ACHN (cell line): ENCODE measurements at regions not wholly inside any gene's neighbourhood (a gene's known extent, or its start where the extent isn't known, plus 50 kb on each side); places are given as distances from the start of the nearest gene placed in this dataset.

Experiments used
- DNase-seq: peaks from one replicate; pipeline ENCODE4 v3.0.0-alpha.2; 2015
- in situ Hi-C: cut with HindIII; loops from 2 replicates; pipeline ENCODE4 v1.10.0; 2017; ENCODE audit warnings: low sequenced_read_pairs, low pct_ligation_motif_present, low pct_unique_long_range_greater_than_20kb

DNA sequence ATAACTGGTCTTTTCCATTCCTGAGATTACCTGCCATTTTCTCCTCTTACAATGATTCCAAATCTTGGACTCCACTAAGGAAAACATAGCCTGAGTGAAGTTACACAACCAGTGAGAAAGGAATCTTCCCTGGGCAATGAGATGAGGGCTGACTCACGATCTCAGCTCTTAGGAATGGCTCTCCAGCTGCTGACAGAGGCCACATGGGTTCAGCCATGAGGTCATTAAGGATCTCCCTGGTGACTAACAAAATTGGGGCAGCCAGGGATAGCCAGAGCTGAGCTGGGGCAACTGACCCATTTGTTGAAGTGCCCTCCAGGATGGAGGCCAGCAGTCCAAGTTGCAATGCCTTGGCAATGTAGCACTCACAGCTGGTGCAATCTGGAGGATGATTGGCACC, 78.7 kb upstream of the MKLN1 start:
- in situ Hi-C loops, result no loop called here
- peak; percentile 98 for DNase-seq

DNA sequence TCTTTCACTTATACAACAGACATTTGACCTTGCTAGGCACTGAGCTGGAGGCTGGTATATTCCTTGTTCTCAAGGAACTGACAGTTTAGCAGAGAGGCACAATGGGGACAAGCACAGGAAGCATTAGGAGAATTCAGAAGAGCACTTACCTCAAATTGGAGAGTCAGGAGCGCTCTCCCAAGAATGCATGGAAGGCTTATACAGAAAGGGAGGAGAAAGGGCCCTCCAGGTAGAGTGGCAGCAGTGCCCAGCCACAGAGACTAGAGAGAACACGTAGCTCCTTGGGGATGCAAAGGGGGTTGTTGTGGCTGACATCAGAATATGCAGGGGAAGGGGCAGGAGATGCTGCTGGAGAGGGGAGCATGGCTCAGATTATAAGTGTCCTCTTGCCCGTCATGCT, 78.2 kb upstream of the MKLN1 start:
- in situ Hi-C loops, result no loop called here
- no peak for DNase-seq

DNA sequence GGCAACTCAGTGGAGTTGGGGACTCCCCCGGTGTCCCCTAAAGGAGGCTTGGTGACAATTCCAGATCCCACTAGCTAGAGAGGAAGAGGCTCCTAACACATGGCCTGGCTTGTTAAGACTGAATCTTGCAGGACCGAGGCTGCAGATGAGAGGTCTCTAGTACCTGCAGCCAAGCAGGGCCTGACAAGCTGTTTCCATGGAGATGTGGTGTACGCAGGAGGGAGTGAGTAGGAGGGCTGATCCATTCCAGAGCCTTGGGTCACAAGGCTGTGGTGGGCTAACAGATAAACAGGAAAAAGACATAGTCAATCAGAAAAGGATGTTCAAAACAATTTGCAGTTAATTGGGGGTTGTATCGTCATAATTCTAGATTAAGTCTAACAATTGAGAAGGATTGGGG, 77.3 kb upstream of the MKLN1 start:
- in situ Hi-C loops, result no loop called here
- no peak for DNase-seq

DNA sequence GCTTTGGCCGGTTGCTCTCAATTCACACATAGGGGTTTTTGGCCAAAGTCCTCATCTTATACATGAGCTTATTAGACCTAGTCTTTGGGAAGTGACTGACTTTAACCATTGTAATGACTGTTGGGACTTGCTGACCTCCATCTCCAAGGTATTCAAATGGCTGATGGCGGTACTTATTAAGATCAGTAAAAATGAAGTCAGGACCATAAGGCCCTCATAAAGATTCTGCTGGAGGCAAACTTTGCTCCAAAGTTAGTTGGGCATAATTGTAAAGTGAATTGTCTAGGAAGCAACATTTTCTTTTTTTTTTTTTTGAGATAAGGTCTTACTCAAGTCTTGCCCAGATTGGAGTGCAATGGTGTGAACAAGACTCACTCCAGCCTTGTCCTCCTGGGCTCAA, 76.3 kb upstream of the MKLN1 start:
- in situ Hi-C loops, result no loop called here
- DNase-seq, result no peak

DNA sequence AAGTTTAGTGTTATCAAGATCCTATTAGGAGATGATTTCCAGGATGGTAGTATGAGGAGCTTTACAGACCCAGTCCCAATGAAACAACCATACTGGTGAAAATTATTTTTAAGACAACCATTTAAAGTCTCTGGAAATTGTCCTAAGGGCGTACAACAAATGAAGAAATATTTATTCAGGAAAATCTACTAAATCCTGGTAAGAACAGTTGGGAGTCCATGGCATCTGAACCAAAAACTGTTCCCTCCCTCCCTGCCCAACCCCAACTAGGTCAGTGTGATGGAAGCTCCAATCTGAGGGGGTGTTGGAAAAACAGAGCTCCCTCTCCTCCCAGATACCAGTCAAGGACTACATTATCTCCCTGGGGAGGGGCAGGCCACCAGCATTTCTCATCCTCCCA, 74.7 kb upstream of the MKLN1 start:
- in situ Hi-C loops, result no loop called here
- DNase-seq, result no peak

DNA sequence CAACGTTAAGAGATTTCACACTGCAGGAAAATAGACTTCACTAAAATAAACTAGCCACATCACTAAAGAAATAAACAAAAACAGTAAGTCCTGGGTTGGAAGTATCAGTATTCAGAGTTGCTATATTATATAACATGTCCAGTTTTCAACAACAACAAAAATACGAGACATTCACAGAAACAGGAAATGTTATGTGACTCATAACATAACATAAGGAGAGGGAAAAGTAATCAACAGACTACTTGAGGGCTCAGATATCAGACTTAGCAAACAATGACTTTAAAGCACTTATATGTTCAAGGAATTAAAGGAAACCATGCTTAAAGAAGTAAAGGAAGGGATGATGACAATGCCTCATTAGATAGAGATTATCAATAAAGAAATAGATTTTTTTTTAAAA, 73.5 kb upstream of the MKLN1 start:
- no peak for DNase-seq
- in situ Hi-C loops, result no loop called here

DNA sequence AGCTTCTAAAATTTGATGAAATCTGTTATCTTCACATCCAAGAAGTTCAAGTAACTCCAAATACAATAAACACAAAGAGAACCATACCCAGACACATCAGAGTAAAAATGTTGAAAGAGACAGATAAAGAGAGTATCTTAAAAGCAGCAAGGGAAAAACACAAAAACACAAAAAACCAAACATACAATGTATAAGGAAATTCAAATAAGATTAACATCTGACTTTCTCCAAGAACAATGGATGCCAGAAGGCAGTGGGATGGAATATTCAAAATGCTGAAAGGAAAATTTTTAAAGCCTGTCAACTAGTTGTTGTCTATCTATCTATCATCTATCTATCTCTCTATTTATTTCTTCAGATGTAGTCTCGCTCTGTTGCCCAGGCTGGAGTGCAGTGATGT, 72.4 kb upstream of the MKLN1 start:
- DNase-seq, result peak; percentile 29
- in situ Hi-C loops, result no loop called here

DNA sequence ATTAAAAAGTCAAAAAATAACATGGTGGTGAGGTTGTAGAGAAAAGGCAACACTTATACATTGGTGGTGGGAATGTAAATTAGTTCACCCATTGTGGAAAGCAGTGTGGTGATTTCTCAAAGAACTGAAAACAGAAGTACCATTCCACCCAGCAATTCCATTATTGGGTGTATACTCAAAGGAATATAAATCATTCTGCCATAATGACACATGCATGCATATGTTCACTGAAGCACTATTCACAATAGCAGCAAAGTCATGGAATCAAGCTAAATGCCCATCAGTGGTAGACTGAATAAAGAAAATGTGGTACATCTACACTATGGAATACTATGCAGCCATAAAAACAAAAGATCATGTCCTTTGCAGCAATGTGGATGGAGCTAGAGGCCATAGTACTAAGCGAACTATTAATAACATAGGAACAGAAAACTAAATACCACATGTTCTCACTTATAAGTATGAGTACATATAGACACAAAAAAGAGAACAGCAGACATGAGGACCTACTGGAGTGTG, 66.1 kb upstream of the MKLN1 start:
- in situ Hi-C loops, result no loop called here
- DNase-seq, result no peak

DNA sequence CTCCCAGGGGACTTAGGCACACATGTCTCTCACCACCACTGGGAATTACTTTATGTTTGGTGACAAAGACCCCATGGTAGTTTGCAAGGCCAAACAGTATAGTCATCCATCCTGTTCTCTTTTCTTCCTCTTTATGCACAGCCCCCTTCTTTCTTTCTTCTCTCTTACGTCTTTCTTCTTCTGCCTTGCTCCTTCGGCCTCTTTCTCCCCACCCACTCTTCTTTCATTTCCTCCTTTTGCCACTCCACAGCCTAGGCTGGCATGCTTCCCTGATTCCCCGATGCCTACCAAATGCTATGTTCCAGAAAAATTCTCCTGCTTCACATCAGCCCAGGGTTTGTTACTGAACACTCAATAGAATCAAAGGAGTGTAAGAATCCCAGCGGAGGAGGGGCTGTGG, 62.4 kb upstream of the MKLN1 start:
- in situ Hi-C loops, result no loop called here
- DNase-seq, result no peak

DNA sequence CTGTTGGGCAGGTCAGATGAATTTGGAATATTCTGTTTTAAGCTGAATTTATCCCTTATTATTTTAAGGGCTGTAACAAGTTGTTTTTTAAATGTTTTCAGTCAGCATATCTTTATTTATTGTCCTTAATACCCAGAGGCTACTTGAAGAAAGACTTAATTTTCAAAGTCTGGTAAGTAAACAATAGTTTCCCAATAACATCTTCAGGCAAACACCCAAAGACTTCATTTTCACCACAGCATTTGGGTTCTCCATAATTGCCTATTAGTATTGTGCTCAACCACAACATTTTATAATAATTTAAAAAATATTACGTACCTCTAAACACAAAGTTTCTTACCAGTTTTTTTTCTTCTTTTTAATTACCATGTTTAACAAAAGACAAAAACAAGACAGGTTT, 60.0 kb upstream of the MKLN1 start:
- in situ Hi-C loops, result no loop called here
- DNase-seq, result no peak

DNA sequence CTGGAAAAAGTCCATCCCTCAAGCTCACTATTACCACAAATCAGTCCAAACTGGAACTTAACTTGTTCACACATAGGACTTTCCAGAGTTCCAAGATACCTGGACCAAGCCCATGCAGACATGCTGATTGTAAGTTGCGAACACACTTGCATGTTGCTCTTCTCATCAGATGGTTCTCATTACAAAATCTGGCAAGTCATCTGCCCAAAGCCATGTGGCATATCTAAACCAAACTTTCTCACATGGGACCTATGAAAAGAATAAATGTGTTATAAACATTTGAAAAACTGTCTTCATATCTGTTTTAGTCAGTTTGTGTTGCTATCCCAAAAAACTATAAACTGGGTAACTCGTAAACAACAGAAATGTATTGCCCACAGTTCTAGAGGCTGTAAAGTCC, 58.8 kb upstream of the MKLN1 start:
- in situ Hi-C loops, result no loop called here
- no peak for DNase-seq

DNA sequence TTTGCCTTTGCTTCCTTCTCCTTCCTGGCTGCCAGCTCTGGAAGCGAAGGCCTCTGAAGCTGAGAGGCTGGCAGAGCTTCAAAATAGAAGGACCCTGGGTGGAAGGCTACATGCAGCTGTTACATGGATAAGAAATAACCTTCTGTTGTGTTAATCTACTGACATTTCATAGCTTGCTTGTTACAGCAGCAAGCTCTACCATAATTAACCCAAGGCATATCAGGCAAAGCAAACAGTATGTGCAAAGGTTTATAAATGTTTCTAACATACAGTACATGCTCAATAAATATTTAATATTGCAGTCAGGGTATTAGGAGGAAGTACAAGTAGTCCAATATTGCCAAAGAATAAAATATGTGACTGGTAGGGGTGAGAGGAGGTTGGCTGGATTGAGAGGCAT, 55.6 kb upstream of the MKLN1 start:
- DNase-seq, result no peak
- in situ Hi-C loops, result no loop called here

DNA sequence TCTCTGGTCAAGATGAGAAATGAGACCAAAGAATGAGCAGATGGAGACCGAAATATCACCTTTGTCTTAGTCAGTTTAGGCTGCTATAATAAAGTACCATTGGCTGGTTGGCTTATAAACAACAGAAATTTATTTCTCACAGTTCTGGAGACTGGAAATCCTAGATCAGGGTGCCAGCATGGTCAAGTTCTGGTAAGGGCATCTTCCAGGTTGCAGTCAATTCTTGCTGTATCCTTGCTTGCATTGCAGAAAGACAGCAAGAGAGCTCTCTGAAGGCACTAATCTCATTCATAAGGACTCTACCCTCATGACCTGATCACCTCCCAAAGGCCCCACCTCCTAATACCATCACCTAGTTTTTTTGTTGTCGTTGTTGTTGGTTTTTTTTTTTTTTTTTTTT, 52.7 kb upstream of the MKLN1 start:
- no peak for DNase-seq
- in situ Hi-C loops, result no loop called here

DNA sequence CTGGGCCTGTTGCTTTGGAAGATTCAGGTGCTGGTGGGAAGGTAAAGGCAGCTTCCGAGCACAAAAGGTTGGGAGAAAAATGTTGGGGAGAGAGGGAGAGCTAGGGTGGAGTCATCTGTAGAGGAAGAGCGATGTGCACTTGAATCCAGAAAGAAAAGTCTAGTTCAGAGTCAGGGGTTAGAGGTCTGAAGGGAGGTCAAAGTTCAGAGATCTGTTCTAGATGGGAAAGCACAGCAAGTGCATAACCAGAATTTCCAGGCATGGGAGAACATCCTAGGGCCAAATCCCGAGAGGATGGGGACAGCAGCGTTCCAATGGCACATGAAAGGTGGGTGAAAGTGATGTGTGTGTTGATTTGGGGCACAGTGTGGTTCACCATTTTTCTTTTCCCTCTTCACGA, 51.5 kb upstream of the MKLN1 start:
- in situ Hi-C loops, result no loop called here
- no peak for DNase-seq

DNA sequence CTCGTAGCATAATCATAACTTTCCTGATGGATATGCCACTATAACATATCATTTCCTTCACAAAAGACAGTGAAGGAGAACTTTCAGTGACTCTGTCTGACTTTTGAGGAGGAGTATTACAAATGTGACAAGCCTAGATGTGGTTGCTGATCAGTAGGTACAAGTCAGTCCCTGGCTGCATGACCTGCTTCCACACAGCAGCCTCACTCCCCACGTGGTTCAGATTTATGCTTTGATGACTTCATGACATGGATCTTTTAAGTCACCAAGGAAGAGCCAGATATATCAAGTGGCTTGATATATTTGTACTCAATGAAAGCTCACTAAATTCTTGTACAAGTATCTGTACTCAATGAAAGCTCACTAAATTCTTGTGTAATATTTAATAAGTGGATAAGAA, 50.9 kb upstream of the MKLN1 start:
- in situ Hi-C loops, result no loop called here

More for the DNA sequence above, 50.9 kb upstream of the MKLN1 start:
- DNase-seq, result no peak
